Endodermal cell (in vitro differentiated cells): ENCODE measurements at regions not wholly inside any gene's neighbourhood (a gene's known extent, or its start where the extent isn't known, plus 50 kb on each side); places are given as distances from the start of the nearest gene placed in this dataset.

Experiments
- DNase-seq: peaks from one replicate; pipeline ENCODE4 v3.0.0-alpha.2; 2017
- H3K27ac ChIP-seq: 2 replicates; pipeline ENCODE4 v1.5.1; 2013; ENCODE audit warnings: mild to moderate bottlenecking, low read depth, low read length, moderate library complexity
- H3K27me3 ChIP-seq: 2 replicates; pipeline ENCODE4 v1.6.1; 2013; ENCODE audit warnings: mild to moderate bottlenecking, low read length, moderate library complexity; ENCODE audit not compliant: insufficient read depth, control insufficient read depth, poor library complexity, severe bottlenecking
- H3K36me3 ChIP-seq: 2 replicates; pipeline ENCODE4 v1.7.0; 2013; ENCODE audit warnings: mild to moderate bottlenecking, low read length, moderate library complexity; ENCODE audit not compliant: control insufficient read depth, insufficient read depth
- H3K4me1 ChIP-seq: one replicate; pipeline ENCODE4 v1.7.0; 2013; ENCODE audit warnings: low read length; ENCODE audit not compliant: control insufficient read depth, insufficient read depth
- H3K4me3 ChIP-seq: 2 replicates; pipeline ENCODE4 v1.5.1; 2013; ENCODE audit warnings: mild to moderate bottlenecking, low read length, moderate library complexity
- H3K9ac ChIP-seq: 2 replicates; pipeline ENCODE4 v1.6.1; 2013; ENCODE audit warnings: mild to moderate bottlenecking, low read length, moderate library complexity; ENCODE audit not compliant: poor library complexity, severe bottlenecking; ENCODE audit errors: extremely low read depth
- H3K9me3 ChIP-seq: 2 replicates; pipeline ENCODE4 v1.6.1; 2013; ENCODE audit warnings: mild to moderate bottlenecking, low read length, moderate library complexity; ENCODE audit not compliant: control insufficient read depth
- H3K27ac Mint-ChIP-seq: 2 replicates; pipeline ENCODE4 v1.8.0; 2020; ENCODE audit warnings: mixed read lengths
- H3K27me3 Mint-ChIP-seq: 2 replicates; pipeline ENCODE4 v1.8.0; 2021; ENCODE audit warnings: mild to moderate bottlenecking, mixed read lengths; ENCODE audit not compliant: insufficient read depth
- H3K36me3 Mint-ChIP-seq: 2 replicates; pipeline ENCODE4 v1.8.0; 2020; ENCODE audit warnings: low read depth, mixed read lengths
- H3K4me1 Mint-ChIP-seq: 2 replicates; pipeline ENCODE4 v1.8.0; 2020; ENCODE audit warnings: mixed read lengths
- H3K4me3 Mint-ChIP-seq: 2 replicates; pipeline ENCODE4 v1.8.0; 2020; ENCODE audit warnings: mild to moderate bottlenecking, moderate library complexity, mixed read lengths
- H3K9me3 Mint-ChIP-seq: 2 replicates; pipeline ENCODE4 v1.8.0; 2020; ENCODE audit warnings: mild to moderate bottlenecking, mixed read lengths
- WGBS, 2 experiments: methylation state at CpG; one replicate each; pipeline versions ENCODE4 v1.1.5 to v1.1.7; 2013; ENCODE audit warnings: missing lambda C conversion rate in 2 of 2, mixed read lengths in 1 of 2; ENCODE audit not compliant: insufficient coverage in 1 of 2, insufficient read length in 1 of 2; 5-methylcytosine and 5-hydroxymethylcytosine counted together
- TF ChIP-seq, protein P1 (sequence below): fragments of 200-600 bp; sonication (generic); conservative IDR thresholded peaks from 2 replicates; pipeline ENCODE4 v1.5.0; 2021; ENCODE audit warnings: antibody characterized with exemption, mild to moderate bottlenecking

DNA sequence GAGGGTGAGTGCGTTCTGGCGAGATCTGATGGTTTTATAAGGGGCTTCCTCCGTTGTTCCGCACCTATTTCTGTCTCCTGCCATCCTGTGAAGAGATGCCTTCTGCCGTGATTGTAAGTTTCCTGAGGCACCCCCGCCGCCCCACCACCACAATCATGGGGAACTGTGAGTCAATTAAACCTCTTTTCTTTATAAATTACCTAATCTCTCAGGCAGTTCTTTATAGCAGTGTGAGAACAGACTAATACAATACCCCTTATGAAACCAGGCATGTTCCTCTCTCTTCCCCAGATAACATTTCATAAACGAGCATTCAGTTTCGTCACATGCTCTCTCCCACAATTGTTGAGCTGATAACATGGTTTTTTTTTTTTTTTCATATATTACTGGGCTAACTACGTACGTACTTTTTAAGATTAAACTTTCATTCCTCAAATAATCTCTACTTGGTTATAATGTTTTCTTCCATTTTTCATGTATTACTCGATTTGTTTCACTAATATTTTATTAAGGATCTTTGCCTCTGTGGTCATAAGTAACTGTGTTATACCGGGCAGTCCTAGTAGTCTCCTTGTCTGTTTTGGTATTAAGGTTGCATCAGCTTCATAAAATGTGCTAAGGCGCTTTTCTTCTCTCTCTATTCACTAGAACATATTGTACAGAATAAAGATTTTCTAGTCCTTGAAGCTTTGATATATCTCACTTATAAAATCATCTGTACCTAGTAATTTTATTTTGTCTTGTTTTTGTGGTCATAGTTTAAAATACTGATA lies 64.9 kb upstream of the MVB12B start:
- Mint-ChIP-seq H3K9me3 (no peaks in the 10 kb centered on the region), H3K27ac (no peak overlapping the region), H3K27me3 (peaks cover 12% of the 10 kb centered on the region), H3K4me3 (no peak overlapping the region), H3K36me3 (no peaks in the 10 kb centered on the region), H3K4me1 (no peaks in the 10 kb centered on the region)
- no peak overlapping the region for H3K9ac ChIP-seq
- no peaks in the 10 kb centered on the region for H3K9me3 ChIP-seq
- no peaks in the 10 kb centered on the region for H3K4me1 ChIP-seq
- H3K27ac ChIP-seq: no peak overlapping the region
- WGBS, 2 experiments: 85 to 90% methylated on average over 5 to 13 of the region's 14 CpGs
- H3K27me3 ChIP-seq: peaks cover 8% of the 10 kb centered on the region
- H3K4me3 ChIP-seq: no peak overlapping the region
- H3K36me3 ChIP-seq: no peaks in the 10 kb centered on the region
- TF ChIP-seq, protein P1, sequence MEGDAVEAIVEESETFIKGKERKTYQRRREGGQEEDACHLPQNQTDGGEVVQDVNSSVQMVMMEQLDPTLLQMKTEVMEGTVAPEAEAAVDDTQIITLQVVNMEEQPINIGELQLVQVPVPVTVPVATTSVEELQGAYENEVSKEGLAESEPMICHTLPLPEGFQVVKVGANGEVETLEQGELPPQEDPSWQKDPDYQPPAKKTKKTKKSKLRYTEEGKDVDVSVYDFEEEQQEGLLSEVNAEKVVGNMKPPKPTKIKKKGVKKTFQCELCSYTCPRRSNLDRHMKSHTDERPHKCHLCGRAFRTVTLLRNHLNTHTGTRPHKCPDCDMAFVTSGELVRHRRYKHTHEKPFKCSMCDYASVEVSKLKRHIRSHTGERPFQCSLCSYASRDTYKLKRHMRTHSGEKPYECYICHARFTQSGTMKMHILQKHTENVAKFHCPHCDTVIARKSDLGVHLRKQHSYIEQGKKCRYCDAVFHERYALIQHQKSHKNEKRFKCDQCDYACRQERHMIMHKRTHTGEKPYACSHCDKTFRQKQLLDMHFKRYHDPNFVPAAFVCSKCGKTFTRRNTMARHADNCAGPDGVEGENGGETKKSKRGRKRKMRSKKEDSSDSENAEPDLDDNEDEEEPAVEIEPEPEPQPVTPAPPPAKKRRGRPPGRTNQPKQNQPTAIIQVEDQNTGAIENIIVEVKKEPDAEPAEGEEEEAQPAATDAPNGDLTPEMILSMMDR: no peak
- DNase-seq: no peak

DNA sequence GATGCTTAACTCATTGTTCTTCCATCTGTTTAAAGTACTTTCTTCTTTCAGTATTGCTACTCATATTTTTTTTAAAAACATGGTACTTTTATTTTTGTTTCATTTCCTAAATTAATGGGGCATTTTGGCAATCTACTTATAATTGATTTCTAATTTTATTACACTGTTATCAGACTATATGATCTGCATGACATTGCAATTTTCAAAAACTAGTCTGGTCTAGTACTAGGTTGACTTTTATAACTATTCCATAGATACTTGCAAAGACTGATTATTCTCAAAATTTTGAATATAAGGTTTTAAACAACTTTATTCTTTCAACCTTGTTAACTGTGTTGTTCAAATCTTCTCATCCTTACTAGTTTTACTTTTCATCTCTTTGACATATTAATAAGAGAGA lies 63.9 kb upstream of the MVB12B start:
- Histone ChIP-seq H3K36me3 (no peaks in the 10 kb centered on the region), H3K27ac (no peak overlapping the region), H3K4me1 (no peaks in the 10 kb centered on the region), H3K9me3 (no peaks in the 10 kb centered on the region), H3K9ac (no peak overlapping the region), H3K27me3 (peaks cover 8% of the 10 kb centered on the region), H3K4me3 (no peak overlapping the region)
- H3K36me3 Mint-ChIP-seq: no peaks in the 10 kb centered on the region
- H3K27ac Mint-ChIP-seq: no peak overlapping the region
- TF ChIP-seq, protein P1: no peak
- no peak overlapping the region for H3K4me3 Mint-ChIP-seq
- H3K9me3 Mint-ChIP-seq: no peaks in the 10 kb centered on the region
- H3K27me3 Mint-ChIP-seq: peaks cover 11% of the 10 kb centered on the region
- H3K4me1 Mint-ChIP-seq: no peaks in the 10 kb centered on the region
- DNase-seq: no peak

DNA sequence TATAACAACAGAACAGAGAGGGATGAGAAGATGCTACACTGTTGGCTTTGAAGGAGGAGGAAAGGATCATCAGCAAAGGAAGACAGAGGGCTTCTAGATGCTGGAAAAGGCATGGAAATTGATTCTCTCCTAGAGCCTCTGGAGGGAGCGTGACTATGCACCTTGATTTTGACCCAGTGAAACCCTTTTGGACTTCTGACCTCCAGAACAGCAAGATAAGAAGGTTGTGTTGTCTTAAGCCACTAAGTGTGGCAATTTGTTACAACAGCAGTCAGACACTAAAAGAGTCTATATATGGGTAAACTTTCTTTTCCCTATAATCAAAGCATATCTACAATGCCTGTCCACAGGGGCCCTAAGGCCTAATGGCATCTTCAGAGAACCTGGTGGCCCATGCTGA lies 56.1 kb upstream of the MVB12B start:
- TF ChIP-seq, protein P1: no peak

More for the DNA sequence above, 56.1 kb upstream of the MVB12B start:
- Mint-ChIP-seq H3K9me3 (no peaks in the 10 kb centered on the region), H3K4me1 (peaks cover 8% of the 10 kb centered on the region), H3K4me3 (no peak overlapping the region), H3K36me3 (no peaks in the 10 kb centered on the region), H3K27ac (no peak overlapping the region), H3K27me3 (no peaks in the 10 kb centered on the region)
- Histone ChIP-seq H3K27ac (no peak overlapping the region), H3K36me3 (no peaks in the 10 kb centered on the region), H3K27me3 (no peaks in the 10 kb centered on the region), H3K4me1 (peaks cover 3% of the 10 kb centered on the region), H3K4me3 (no peak overlapping the region), H3K9ac (no peak overlapping the region), H3K9me3 (no peaks in the 10 kb centered on the region)
- DNase-seq: no peak
- WGBS, 2 experiments: 44 to 73% methylated on average over 1 of the region's 1 CpG
